Frontal cortex (tissue), 3 donors: ENCODE measurements at regions not wholly inside any gene's neighbourhood (a gene's known extent, or its start where the extent isn't known, plus 50 kb on each side); places are given as distances from the start of the nearest gene placed in this dataset.
A peak's percentile ranks its signal among the peaks of the same experiment; 100 is the strongest.
"Not testable (repeated sequence)": the region's sequence is repeated elsewhere in the genome, so short reads cannot be mapped to it uniquely, and the experiment has no call there.

Source experiments
- DNase-seq, 2 donors: peaks; one replicate each; pipeline ENCODE4 v3.0.0; 2012; ENCODE audit warnings: low spot score in 2 of 2
- FAIRE-seq: peaks from 2 replicates; lab custom pipeline; 2012; peaks lifted over from hg19 to GRCh38; lab: Jason Lieb, UNC
- donor health status: control.
- donor health status: control.
- donor health status: control.

GRCh38 chr5:159488516-159488915 is 158.2 kb upstream of the IL12B start:
- FAIRE-seq (no peak), DNase-seq (no peak)

GRCh38 chr5:159489779-159490178 is 159.5 kb upstream of the IL12B start:
- FAIRE-seq: no peak
- no peak for DNase-seq

GRCh38 chr5:159490507-159490906 is 160.2 kb upstream of the IL12B start:
- no peak for DNase-seq
- FAIRE-seq: no peak

GRCh38 chr5:159493696-159494095 is 163.4 kb upstream of the IL12B start:
- no peak for DNase-seq
- no peak for FAIRE-seq

GRCh38 chr5:159496773-159497172 is 166.5 kb upstream of the IL12B start:
- FAIRE-seq: no peak
- DNase-seq: no peak

- DNase-seq (no peak), FAIRE-seq (no peak)
Observed at GRCh38 chr5:159497221-159497620, 166.9 kb upstream of the IL12B start.

- no peak for FAIRE-seq
- no peak for DNase-seq
Observed at GRCh38 chr5:159498630-159499029, 168.3 kb upstream of the IL12B start.

- not testable (repeated sequence) for FAIRE-seq, DNase-seq
Observed at GRCh38 chr5:159502116-159502515, 171.8 kb upstream of the IL12B start.

GRCh38 chr5:159503236-159503635 is 172.9 kb upstream of the IL12B start:
- no peak for FAIRE-seq
- DNase-seq: no peak

GRCh38 chr5:159504106-159504856 is 174.0 kb upstream of the IL12B start:
- no peak for DNase-seq
- FAIRE-seq: no peak

- FAIRE-seq (no peak), DNase-seq (no peak)
Observed at GRCh38 chr5:159504857-159505304, 174.6 kb upstream of the IL12B start.

- no peak for DNase-seq
- no peak for FAIRE-seq
Observed at GRCh38 chr5:159507055-159507454, 176.8 kb upstream of the IL12B start.

GRCh38 chr5:159507661-159508060 is 177.4 kb upstream of the IL12B start:
- no peak for DNase-seq
- no peak for FAIRE-seq

GRCh38 chr5:159508344-159508743 is 178.1 kb upstream of the IL12B start:
- DNase-seq (no peak), FAIRE-seq (no peak)

GRCh38 chr5:159509002-159509660 is 178.8 kb upstream of the IL12B start:
- FAIRE-seq (no peak), DNase-seq (no peak)

- FAIRE-seq: no peak
Observed at GRCh38 chr5:159510282-159510681, 180.0 kb upstream of the IL12B start.

GRCh38 chr5:159511570-159511969 is 181.3 kb upstream of the IL12B start:
- DNase-seq (no peak), FAIRE-seq (no peak)

More at GRCh38 chr5:159510282-159510681, 180.0 kb upstream of the IL12B start:
- no peak for DNase-seq

GRCh38 chr5:159512064-159512463 is 181.8 kb upstream of the IL12B start:
- no peak for DNase-seq
- FAIRE-seq: no peak

GRCh38 chr5:159514229-159514810 is 184.0 kb upstream of the IL12B start:
- no peak for FAIRE-seq

GRCh38 chr5:159515197-159515596 is 184.9 kb upstream of the IL12B start:
- FAIRE-seq: no peak
- no peak for DNase-seq

More at GRCh38 chr5:159514229-159514810, 184.0 kb upstream of the IL12B start:
- no peak for DNase-seq

- FAIRE-seq: no peak
- peak in 1 of 2 donors; percentile 27 for DNase-seq
Observed at GRCh38 chr5:159515909-159516415, 185.7 kb upstream of the IL12B start.
